ENCODE measurements at regions not wholly inside any gene's neighbourhood (a gene's known extent, or its start where the extent isn't known, plus 50 kb on each side); places are given as distances from the start of the nearest gene placed in this dataset.

- TF ChIP-seq SP1 (CRISPR knock-in tag; conservative IDR thresholded peaks at IDR 0.05) = no peak
- TF ChIP-seq, protein P1, sequence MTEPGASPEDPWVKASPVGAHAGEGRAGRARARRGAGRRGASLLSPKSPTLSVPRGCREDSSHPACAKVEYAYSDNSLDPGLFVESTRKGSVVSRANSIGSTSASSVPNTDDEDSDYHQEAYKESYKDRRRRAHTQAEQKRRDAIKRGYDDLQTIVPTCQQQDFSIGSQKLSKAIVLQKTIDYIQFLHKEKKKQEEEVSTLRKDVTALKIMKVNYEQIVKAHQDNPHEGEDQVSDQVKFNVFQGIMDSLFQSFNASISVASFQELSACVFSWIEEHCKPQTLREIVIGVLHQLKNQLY (CRISPR knock-in tag; IDR thresholded peaks at IDR 0.05) = no peak
- TF ChIP-seq HMGXB4 (CRISPR knock-in tag; IDR thresholded peaks at IDR 0.05) = no peak
- no peak for TF ChIP-seq NFE2L1 (CRISPR knock-in tag; IDR thresholded peaks at IDR 0.05)
- no peak for TF ChIP-seq ZNF263 (CRISPR knock-in tag; IDR thresholded peaks at IDR 0.05; ENCODE audit: low read depth)
- TF ChIP-seq OVOL2 (CRISPR knock-in tag; IDR thresholded peaks at IDR 0.05; ENCODE audit: borderline replicate concordance) = no peak
- TF ChIP-seq JUN (CRISPR knock-in tag; IDR thresholded peaks at IDR 0.05) = no peak
Observed at GRCh38 chr5:111585291-111585690, 73.0 kb upstream of the STARD4 start (continued).

DNA sequence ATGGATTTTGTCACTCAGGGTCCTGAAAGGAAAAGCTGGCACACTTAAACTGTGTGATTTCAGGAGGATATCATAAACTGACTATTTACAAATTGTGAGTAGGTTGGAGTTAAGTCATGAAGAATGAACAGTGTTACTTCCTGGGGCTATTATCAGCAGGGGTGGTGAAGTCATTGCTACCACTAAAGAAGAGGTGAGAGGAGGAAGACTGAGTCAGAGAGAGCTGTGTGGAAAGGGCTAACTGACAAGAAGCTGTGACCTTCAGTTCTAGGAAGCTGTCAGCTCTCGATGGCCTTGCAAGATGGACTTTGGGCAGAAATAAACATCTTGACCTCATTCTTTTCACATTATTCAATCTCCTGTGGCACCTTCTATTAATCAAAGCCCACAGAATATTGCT lies 72.3 kb upstream of the STARD4 start:
- H3K27ac Mint-ChIP-seq = no peak overlapping the region
- no peak for ATAC-seq
- TF ChIP-seq ATF6 (CRISPR knock-in tag; IDR thresholded peaks at IDR 0.05) (no peak), FOXK1 (CRISPR knock-in tag; IDR thresholded peaks at IDR 0.05) (no peak), RORB (CRISPR knock-in tag; IDR thresholded peaks at IDR 0.05) (no peak), ATF1 (CRISPR knock-in tag; IDR thresholded peaks at IDR 0.05) (no peak), CBFB (CRISPR knock-in tag; IDR thresholded peaks at IDR 0.05; ENCODE audit: low read depth) (no peak), AFF4 (CRISPR knock-in tag; IDR thresholded peaks at IDR 0.05; ENCODE audit: borderline replicate concordance) (no peak), ZSCAN18 (CRISPR knock-in tag; IDR thresholded peaks at IDR 0.05) (no peak), ZNF512 (CRISPR knock-in tag; IDR thresholded peaks at IDR 0.05; ENCODE audit: borderline replicate concordance) (no peak), ETV6 (CRISPR knock-in tag; IDR thresholded peaks at IDR 0.05) (no peak), ZBTB43 (CRISPR knock-in tag; IDR thresholded peaks at IDR 0.05) (no peak), OVOL2 (CRISPR knock-in tag; IDR thresholded peaks at IDR 0.05; ENCODE audit: borderline replicate concordance) (no peak), MYBL2 (CRISPR knock-in tag; IDR thresholded peaks at IDR 0.05) (no peak), NR1H2 (CRISPR knock-in tag; IDR thresholded peaks at IDR 0.05) (no peak)
- TF ChIP-seq, protein P2, sequence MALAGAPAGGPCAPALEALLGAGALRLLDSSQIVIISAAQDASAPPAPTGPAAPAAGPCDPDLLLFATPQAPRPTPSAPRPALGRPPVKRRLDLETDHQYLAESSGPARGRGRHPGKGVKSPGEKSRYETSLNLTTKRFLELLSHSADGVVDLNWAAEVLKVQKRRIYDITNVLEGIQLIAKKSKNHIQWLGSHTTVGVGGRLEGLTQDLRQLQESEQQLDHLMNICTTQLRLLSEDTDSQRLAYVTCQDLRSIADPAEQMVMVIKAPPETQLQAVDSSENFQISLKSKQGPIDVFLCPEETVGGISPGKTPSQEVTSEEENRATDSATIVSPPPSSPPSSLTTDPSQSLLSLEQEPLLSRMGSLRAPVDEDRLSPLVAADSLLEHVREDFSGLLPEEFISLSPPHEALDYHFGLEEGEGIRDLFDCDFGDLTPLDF (CRISPR knock-in tag; IDR thresholded peaks at IDR 0.05) = no peak
- TF ChIP-seq, protein P3, sequence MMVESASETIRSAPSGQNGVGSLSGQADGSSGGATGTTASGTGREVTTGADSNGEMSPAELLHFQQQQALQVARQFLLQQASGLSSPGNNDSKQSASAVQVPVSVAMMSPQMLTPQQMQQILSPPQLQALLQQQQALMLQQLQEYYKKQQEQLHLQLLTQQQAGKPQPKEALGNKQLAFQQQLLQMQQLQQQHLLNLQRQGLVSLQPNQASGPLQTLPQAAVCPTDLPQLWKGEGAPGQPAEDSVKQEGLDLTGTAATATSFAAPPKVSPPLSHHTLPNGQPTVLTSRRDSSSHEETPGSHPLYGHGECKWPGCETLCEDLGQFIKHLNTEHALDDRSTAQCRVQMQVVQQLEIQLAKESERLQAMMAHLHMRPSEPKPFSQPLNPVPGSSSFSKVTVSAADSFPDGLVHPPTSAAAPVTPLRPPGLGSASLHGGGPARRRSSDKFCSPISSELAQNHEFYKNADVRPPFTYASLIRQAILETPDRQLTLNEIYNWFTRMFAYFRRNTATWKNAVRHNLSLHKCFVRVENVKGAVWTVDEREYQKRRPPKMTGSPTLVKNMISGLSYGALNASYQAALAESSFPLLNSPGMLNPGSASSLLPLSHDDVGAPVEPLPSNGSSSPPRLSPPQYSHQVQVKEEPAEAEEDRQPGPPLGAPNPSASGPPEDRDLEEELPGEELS (CRISPR knock-in tag; IDR thresholded peaks at IDR 0.05) = no peak

More for the DNA sequence above, 72.3 kb upstream of the STARD4 start:
- CTCF ChIA-PET = interaction anchor here (0.8 kb wide), 1 partner anchor 53 kb away, joined by 4 read pairs; no protein-coding TSS in a partner anchor
- H3K4me3 Mint-ChIP-seq = no peak overlapping the region
- H3K27me3 Mint-ChIP-seq (ENCODE audit: low read depth) = no peaks in the 10 kb centered on the region
- H3K36me3 Mint-ChIP-seq = no peaks in the 10 kb centered on the region
- no peaks in the 10 kb centered on the region for H3K4me1 Mint-ChIP-seq
- POLR2A ChIA-PET = no interaction called here
- DNase-seq (ENCODE audit: low spot score) = no peak
- H3K9me3 Mint-ChIP-seq = no peaks in the 10 kb centered on the region
